Pancreas (tissue), 10 donors: ENCODE measurements at regions not wholly inside any gene's neighbourhood (a gene's known extent, or its start where the extent isn't known, plus 50 kb on each side); places are given as distances from the start of the nearest gene placed in this dataset.

Source experiments
- ATAC-seq, 4 donors: fragments of 200-7000 bp; cut with Tn5 transposase; one replicate each; pipeline versions ENCODE4 v1.8.0 to v1.9.1; 2020; ENCODE audit warnings: mild to moderate bottlenecking in 4 of 4, moderate library complexity in 4 of 4
- DNase-seq, 6 donors: peaks; one replicate each; pipeline ENCODE4 v3.0.0-alpha.2; 2020
- FAIRE-seq: peaks from 2 replicates; lab custom pipeline; 2012; peaks lifted over from hg19 to GRCh38; lab: Jason Lieb, UNC
- H3K27ac ChIP-seq, 4 donors: fragments of 200-600 bp; sonication (generic); 1 replicate in 3 of 4; 2 replicates in 1 of 4; pipeline versions ENCODE4 v1.5.0 to v1.8.0; 2020
- H3K27me3 ChIP-seq, 4 donors: fragments of 200-600 bp; one replicate each; pipeline ENCODE4 v1.8.0; 2021
- H3K36me3 ChIP-seq, 3 donors: fragments of 200-600 bp; sonication (generic) in 1 of 3; one replicate each; pipeline versions ENCODE4 v1.5.0 to v1.8.0; 2020 to 2021
- H3K4me1 ChIP-seq, 3 donors: fragments of 200-600 bp; one replicate each; pipeline ENCODE4 v1.8.0; 2021
- H3K4me3 ChIP-seq, 4 donors: fragments of 200-600 bp; sonication (generic) in 2 of 4; one replicate each; pipeline versions ENCODE4 v1.5.0 to v1.8.0; 2020 to 2021
- H3K9me3 ChIP-seq, 4 donors: fragments of 200-600 bp; one replicate each; pipeline ENCODE4 v1.8.0; 2021
- WGBS, 2 donors: extraction: QIAGEN DNeasy Blood & Tissue Kit; methylation state at CpG; one replicate each; pipeline ENCODE4 v1.1.7; 2013; 5-methylcytosine and 5-hydroxymethylcytosine counted together
- intact Hi-C, 3 donors: fragments of 100-400 bp; cut with DNase I; formaldehyde crosslinking; loops; one replicate each; pipeline versions ENCODE4 v1.11.1 to v1.14.2; 2022
- TF ChIP-seq, protein P1 (sequence below), 4 donors: fragments of 200-600 bp; sonication (generic) in 3 of 4; IDR thresholded peaks; one replicate each; pipeline versions ENCODE4 v1.5.0 to v1.8.0; 2021; ENCODE audit warnings: antibody characterized with exemption in 4 of 4
- donor health status: healthy with polysubstance abuse.
- donor health status: DM: no; HTN: no; CAD: no; lungs with moderate emphysema.
- donor health status: DM: no; HTN: no; CAD: no.
- donor health status: control.
- donor health status: control.
- donor health status: Bipolar disorder and iron deficiency.
- donor health status: DM: yes; HTN: yes; CAD: no.
- donor health status: DM: no; HTN: no; CAD: no.
- donor health status: DM: no; HTN: no; CAD: no.
- donor health status: DM: yes; HTN: yes; CAD: no.

DNA sequence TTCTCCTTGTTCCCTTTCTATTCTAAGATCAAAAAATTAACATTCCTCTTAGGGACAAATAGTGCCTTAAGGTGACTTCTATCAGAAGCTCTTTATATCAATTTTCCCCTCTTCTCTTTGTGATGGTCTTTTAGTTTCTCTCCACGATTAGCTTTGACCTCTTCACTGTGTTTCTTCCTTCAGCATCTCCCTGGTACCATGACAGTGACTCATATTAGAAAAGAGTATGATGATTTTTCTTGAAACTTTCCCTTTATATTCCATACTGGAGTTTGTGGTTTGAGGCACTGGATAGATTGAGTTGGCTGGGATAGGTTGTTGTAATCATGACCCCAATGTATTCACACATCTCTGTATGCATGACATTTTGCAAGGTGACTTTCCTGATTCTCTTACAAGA is 335.6 kb upstream of the GLI3 start:
- no peak for FAIRE-seq
- Histone ChIP-seq H3K9me3 (no peaks in the 10 kb centered on the region), H3K27ac (no peak overlapping the region), H3K4me3 (no peak overlapping the region), H3K36me3 (no peaks in the 10 kb centered on the region), H3K27me3 (no peaks in the 10 kb centered on the region), H3K4me1 (peaks cover 0 to 9% (median 5%) of the 10 kb centered on the region in 3 donors)
- ATAC-seq, result no peak
- TF ChIP-seq, protein P1, sequence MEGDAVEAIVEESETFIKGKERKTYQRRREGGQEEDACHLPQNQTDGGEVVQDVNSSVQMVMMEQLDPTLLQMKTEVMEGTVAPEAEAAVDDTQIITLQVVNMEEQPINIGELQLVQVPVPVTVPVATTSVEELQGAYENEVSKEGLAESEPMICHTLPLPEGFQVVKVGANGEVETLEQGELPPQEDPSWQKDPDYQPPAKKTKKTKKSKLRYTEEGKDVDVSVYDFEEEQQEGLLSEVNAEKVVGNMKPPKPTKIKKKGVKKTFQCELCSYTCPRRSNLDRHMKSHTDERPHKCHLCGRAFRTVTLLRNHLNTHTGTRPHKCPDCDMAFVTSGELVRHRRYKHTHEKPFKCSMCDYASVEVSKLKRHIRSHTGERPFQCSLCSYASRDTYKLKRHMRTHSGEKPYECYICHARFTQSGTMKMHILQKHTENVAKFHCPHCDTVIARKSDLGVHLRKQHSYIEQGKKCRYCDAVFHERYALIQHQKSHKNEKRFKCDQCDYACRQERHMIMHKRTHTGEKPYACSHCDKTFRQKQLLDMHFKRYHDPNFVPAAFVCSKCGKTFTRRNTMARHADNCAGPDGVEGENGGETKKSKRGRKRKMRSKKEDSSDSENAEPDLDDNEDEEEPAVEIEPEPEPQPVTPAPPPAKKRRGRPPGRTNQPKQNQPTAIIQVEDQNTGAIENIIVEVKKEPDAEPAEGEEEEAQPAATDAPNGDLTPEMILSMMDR (IDR thresholded peaks at IDR 0.05), result no peak
- DNase-seq, result no peak
- WGBS, 2 donors, result 31 to 40% methylated on average over 1 of the region's 1 CpG
- intact Hi-C loops, result no loop called here

DNA sequence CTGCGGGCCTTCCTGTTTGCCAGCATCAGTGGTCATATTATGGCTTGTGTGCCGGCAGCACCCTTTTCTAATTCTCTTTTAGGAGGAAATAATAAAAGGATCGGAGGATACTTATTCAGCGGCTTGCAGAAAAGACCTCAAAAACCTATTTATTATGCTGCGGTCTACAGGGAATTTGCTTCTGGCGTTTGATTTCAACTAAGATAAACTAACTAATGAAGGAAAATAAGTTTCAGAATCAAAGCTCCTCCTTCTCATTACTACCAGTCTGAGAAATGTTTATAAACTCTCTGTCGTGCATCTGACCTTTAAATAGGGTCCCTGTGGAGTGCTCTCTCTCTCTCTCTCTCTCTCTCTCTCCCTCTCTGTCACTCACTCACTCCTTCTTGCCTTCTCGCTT is 335.0 kb upstream of the GLI3 start:
- no peaks in the 10 kb centered on the region for H3K9me3 ChIP-seq
- no peak for ATAC-seq
- FAIRE-seq, result no peak
- H3K4me1 ChIP-seq, result peaks cover 0 to 9% (median 5%) of the 10 kb centered on the region in 3 donors
- no peak overlapping the region for H3K4me3 ChIP-seq
- H3K27me3 ChIP-seq, result no peaks in the 10 kb centered on the region
- WGBS, 2 donors, result 64 to 81% methylated on average over 8 of the region's 8 CpGs
- H3K27ac ChIP-seq, result no peak overlapping the region
- intact Hi-C loops, result no loop called here
- no peak for DNase-seq
- no peaks in the 10 kb centered on the region for H3K36me3 ChIP-seq
- TF ChIP-seq, protein P1 (IDR thresholded peaks at IDR 0.05), result no peak

DNA sequence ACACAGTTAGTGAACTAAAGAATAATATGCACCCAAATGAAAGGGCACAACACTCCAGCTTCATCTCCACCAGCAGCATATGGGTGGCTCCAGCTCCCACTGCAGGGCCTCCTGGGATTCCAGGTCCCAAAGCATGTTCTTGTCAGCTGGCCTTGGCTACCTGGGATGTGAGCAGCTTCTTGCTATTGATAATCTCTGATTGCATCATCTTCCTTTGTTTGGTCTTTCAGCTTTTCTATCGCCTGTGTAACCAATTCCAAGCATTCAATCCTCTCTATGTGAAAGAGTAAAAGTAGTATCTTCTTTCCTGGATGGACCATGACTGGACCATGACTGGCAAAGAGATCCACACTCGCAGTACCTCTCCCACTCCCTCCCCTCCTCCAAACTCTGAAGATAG is 333.9 kb upstream of the GLI3 start:
- ATAC-seq (no peak), FAIRE-seq (no peak), DNase-seq (no peak)
- 51 to 64% methylated on average over 2 of the region's 2 CpGs for WGBS, 2 donors
- intact Hi-C loops, result no loop called here
- H3K9me3 ChIP-seq, result no peaks in the 10 kb centered on the region
- H3K27me3 ChIP-seq, result no peaks in the 10 kb centered on the region
- peaks cover 0 to 9% (median 5%) of the 10 kb centered on the region in 3 donors for H3K4me1 ChIP-seq
- no peaks in the 10 kb centered on the region for H3K36me3 ChIP-seq
- no peak overlapping the region for H3K27ac ChIP-seq
- no peak overlapping the region for H3K4me3 ChIP-seq
- TF ChIP-seq, protein P1 (IDR thresholded peaks at IDR 0.05), result no peak

DNA sequence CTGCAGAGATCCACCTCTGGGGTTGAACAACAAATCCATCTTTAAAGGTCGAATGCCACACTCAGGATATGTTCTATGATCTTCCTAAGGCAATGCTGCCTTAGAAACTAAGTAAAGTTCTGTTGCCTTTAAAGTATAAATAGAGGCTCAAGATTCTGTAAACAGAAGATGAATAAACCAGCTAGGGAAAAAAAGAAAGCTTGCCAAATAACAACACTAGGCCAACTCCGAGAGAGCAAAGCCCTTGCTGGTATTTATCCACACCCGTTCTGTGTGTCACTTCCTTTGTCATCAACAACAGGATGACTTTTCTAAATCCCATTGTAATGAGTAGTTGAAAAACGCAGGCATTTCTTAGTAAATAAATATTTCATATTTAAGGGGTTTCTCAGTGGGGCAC is 330.0 kb upstream of the GLI3 start:
- Histone ChIP-seq H3K4me3 (no peak overlapping the region), H3K9me3 (no peaks in the 10 kb centered on the region), H3K27me3 (no peaks in the 10 kb centered on the region), H3K36me3 (no peaks in the 10 kb centered on the region), H3K4me1 (no peaks in the 10 kb centered on the region), H3K27ac (no peak overlapping the region)
- DNase-seq (no peak), FAIRE-seq (no peak), ATAC-seq (no peak)
- TF ChIP-seq, protein P1 (IDR thresholded peaks at IDR 0.05), result no peak
- WGBS, 2 donors, result 23 to 24% methylated on average over 4 of the region's 4 CpGs
- intact Hi-C loops, result no loop called here

DNA sequence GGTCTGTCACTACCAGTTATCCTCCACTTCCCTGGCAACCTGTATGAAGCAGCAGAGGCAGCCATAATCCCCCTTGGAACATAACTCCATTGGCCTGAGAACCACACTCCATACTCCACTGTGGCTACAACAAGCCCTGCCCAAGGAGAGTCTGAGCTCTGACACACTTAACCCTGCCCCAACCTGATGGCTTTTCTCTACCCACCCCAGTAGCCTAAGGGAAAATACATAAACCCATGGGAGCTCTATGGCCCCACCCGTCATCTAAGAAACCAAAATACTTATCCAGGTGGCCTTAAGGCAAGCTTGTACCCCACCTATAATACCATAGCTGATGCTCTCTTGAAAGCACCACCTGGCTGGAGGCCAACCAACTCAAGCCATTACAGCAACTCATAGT is 324.8 kb upstream of the GLI3 start:
- H3K9me3 ChIP-seq, result no peaks in the 10 kb centered on the region
- WGBS, 2 donors, result 73 to 83% methylated on average over 1 of the region's 1 CpG
- no peak for DNase-seq
- no peaks in the 10 kb centered on the region for H3K4me1 ChIP-seq
- no peak overlapping the region for H3K4me3 ChIP-seq
- no peaks in the 10 kb centered on the region for H3K36me3 ChIP-seq
- no peak overlapping the region for H3K27ac ChIP-seq
- intact Hi-C loops, result no loop called here
- H3K27me3 ChIP-seq, result no peaks in the 10 kb centered on the region
- no peak for ATAC-seq
- TF ChIP-seq, protein P1 (IDR thresholded peaks at IDR 0.05), result no peak
- FAIRE-seq, result no peak
